Epidermal melanocyte (primary cell): ENCODE measurements at regions not wholly inside any gene's neighbourhood (a gene's known extent, or its start where the extent isn't known, plus 50 kb on each side); places are given as distances from the start of the nearest gene placed in this dataset.

Source experiments
- DNase-seq: peaks from one replicate; pipeline ENCODE4 v3.0.0; 2011; ENCODE audit warnings: low spot score; ENCODE audit not compliant: insufficient read length

GRCh38 chr10:111973306-111973705, 210.3 kb downstream of the GPAM start:
- DNase-seq: no peak

GRCh38 chr10:111973826-111974225, 209.7 kb downstream of the GPAM start:
- DNase-seq: no peak

- no peak for DNase-seq
Measured at GRCh38 chr10:111974325-111974724, 209.2 kb downstream of the GPAM start.

GRCh38 chr10:111976557-111976956, 207.0 kb downstream of the GPAM start:
- DNase-seq: no peak

GRCh38 chr10:111984057-111984456, 199.5 kb downstream of the GPAM start:
- DNase-seq: no peak

- DNase-seq: no peak
Measured at GRCh38 chr10:111986079-111986478, 197.5 kb downstream of the GPAM start.

GRCh38 chr10:111988646-111989045, 194.9 kb downstream of the GPAM start:
- no peak for DNase-seq

GRCh38 chr10:111989136-111989911, 194.2 kb downstream of the GPAM start:
- DNase-seq: no peak

- no peak for DNase-seq
Measured at GRCh38 chr10:111990734-111991133, 192.8 kb downstream of the GPAM start.

GRCh38 chr10:111993321-111993720, 190.2 kb downstream of the GPAM start:
- DNase-seq: no peak

GRCh38 chr10:111993872-111994426, 189.6 kb downstream of the GPAM start:
- DNase-seq: no peak

- no peak for DNase-seq
Measured at GRCh38 chr10:111996103-111996502, 187.5 kb downstream of the GPAM start.

GRCh38 chr10:111998728-111999127, 184.8 kb downstream of the GPAM start:
- no peak for DNase-seq

GRCh38 chr10:111999205-111999914, 184.2 kb downstream of the GPAM start:
- no peak for DNase-seq

GRCh38 chr10:111999915-112000302, 183.7 kb downstream of the GPAM start:
- no peak for DNase-seq

GRCh38 chr10:112000466-112000865, 183.1 kb downstream of the GPAM start:
- no peak for DNase-seq

GRCh38 chr10:112002206-112002605, 181.4 kb downstream of the GPAM start:
- DNase-seq: no peak

- DNase-seq: no peak
Measured at GRCh38 chr10:112004075-112004474, 179.5 kb downstream of the GPAM start.

- DNase-seq: no peak
Measured at GRCh38 chr10:112005044-112005443, 178.5 kb downstream of the GPAM start.

GRCh38 chr10:112006407-112006806, 177.2 kb downstream of the GPAM start:
- DNase-seq: no peak

- DNase-seq: no peak
Measured at GRCh38 chr10:112006831-112007230, 176.7 kb downstream of the GPAM start.

GRCh38 chr10:112022196-112022595, 161.4 kb downstream of the GPAM start:
- no peak for DNase-seq

GRCh38 chr10:112024079-112024478, 159.5 kb downstream of the GPAM start:
- DNase-seq: no peak
